ENCODE measurements at regions not wholly inside any gene's neighbourhood (a gene's known extent, or its start where the extent isn't known, plus 50 kb on each side); places are given as distances from the start of the nearest gene placed in this dataset.
"Not testable (repeated sequence)": the region's sequence is repeated elsewhere in the genome, so short reads cannot be mapped to it uniquely, and the experiment has no call there.

DNA sequence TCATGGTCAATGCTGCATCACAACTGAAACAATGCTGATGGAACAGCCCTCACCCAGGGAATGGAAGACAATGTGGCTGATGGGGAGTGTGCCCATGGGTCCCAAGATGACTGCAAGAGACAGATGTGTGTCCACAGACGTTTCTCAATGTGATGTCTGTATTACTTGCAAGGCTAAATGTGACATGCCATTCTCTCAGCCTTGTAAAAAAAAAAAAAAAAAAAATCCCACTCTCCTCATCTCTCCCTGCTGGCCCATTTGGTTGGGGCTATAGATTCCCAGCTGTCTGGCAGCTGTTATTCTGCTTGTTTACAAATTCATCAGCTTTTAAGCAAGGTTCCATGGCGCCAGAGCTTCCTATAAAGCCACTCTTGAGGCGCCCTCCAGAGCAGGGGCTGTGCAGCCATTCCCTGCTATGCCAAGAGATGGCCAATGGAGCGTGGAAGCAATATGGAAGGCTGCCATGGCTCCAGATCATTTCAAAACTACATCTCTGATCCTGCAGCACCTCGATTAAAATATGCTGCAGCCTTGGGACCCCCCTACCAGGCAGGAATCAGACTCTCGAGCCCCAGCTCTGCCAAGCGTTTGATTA lies 294.8 kb downstream of the FOXO1 start:
- Mint-ChIP-seq H3K27me3 (ENCODE audit: insufficient read depth, unreplicated experiment) (no peaks in the 10 kb centered on the region), H3K9me3 (ENCODE audit: unreplicated experiment) (no peaks in the 10 kb centered on the region), H3K4me1 (ENCODE audit: low read depth, unreplicated experiment) (no peaks in the 10 kb centered on the region), H3K27ac (ENCODE audit: unreplicated experiment) (no peak overlapping the region), H3K4me3 (ENCODE audit: unreplicated experiment) (no peak overlapping the region), H3K36me3 (ENCODE audit: insufficient read depth, unreplicated experiment) (no peaks in the 10 kb centered on the region)
- Histone ChIP-seq H3K36me3 (ENCODE audit: control insufficient read depth, insufficient read depth, low read length) (no peaks in the 10 kb centered on the region), H3K27me3 (replicated peaks; ENCODE audit: control insufficient read depth, insufficient read depth, low read length) (no peaks in the 10 kb centered on the region), H3K4me3 (ENCODE audit: low read depth, low read length) (no peak overlapping the region), H3K9me3 (no peaks in the 10 kb centered on the region), H3K4me1 (0 out of 2 replicates have a peak, but pooled peaks cover 4% of the 10 kb centered on the region)
- CTCF ChIA-PET = no interaction called here
- TF ChIP-seq, protein P1, sequence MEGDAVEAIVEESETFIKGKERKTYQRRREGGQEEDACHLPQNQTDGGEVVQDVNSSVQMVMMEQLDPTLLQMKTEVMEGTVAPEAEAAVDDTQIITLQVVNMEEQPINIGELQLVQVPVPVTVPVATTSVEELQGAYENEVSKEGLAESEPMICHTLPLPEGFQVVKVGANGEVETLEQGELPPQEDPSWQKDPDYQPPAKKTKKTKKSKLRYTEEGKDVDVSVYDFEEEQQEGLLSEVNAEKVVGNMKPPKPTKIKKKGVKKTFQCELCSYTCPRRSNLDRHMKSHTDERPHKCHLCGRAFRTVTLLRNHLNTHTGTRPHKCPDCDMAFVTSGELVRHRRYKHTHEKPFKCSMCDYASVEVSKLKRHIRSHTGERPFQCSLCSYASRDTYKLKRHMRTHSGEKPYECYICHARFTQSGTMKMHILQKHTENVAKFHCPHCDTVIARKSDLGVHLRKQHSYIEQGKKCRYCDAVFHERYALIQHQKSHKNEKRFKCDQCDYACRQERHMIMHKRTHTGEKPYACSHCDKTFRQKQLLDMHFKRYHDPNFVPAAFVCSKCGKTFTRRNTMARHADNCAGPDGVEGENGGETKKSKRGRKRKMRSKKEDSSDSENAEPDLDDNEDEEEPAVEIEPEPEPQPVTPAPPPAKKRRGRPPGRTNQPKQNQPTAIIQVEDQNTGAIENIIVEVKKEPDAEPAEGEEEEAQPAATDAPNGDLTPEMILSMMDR (IDR thresholded peaks at IDR 0.05; ENCODE audit: insufficient read depth in 1 of 2, low read depth in 1 of 2, low read length in 1 of 2, severe bottlenecking in 1 of 2, unreplicated experiment in 1 of 2) = no peak
- POLR2A ChIA-PET = no interaction called here
- intact Hi-C loops (cut with micrococcal nuclease; ENCODE audit: unreplicated experiment) = no loop called here
- no TSS peak for BruUV-seq (replicated peaks)
- DNase-seq = no peak

DNA sequence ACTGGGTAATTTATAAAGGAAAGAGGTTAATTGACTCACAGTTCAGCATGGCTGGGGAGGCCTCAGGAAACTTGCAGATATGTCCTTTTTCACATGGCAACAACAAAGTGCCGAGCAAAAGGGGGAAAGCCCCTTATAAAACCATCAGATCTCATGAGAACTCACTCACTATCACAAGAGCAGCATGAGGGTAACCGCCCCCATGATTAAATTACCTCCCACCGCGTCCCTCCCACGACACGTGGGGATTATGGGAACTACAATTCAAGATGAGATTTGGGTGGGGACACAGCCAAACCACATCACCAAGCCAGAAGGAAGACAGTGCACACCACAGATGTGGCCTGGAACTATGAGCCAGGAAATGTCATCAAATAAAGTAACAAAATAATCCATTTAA lies 292.8 kb downstream of the FOXO1 start:
- DNase-seq; H3K27ac Mint-ChIP-seq (ENCODE audit: unreplicated experiment); POLR2A ChIA-PET; H3K36me3 ChIP-seq (ENCODE audit: control insufficient read depth, insufficient read depth, low read length); BruUV-seq (replicated peaks); CTCF ChIA-PET; H3K27me3 ChIP-seq (replicated peaks; ENCODE audit: control insufficient read depth, insufficient read depth, low read length); intact Hi-C loops (cut with micrococcal nuclease; ENCODE audit: unreplicated experiment); H3K36me3 Mint-ChIP-seq (ENCODE audit: insufficient read depth, unreplicated experiment); H3K9me3 Mint-ChIP-seq (ENCODE audit: unreplicated experiment); H3K27me3 Mint-ChIP-seq (ENCODE audit: insufficient read depth, unreplicated experiment); H3K4me3 ChIP-seq (ENCODE audit: low read depth, low read length); H3K4me1 Mint-ChIP-seq (ENCODE audit: low read depth, unreplicated experiment); H3K9me3 ChIP-seq; H3K4me3 Mint-ChIP-seq (ENCODE audit: unreplicated experiment); H3K4me1 ChIP-seq: not testable (repeated sequence)

DNA sequence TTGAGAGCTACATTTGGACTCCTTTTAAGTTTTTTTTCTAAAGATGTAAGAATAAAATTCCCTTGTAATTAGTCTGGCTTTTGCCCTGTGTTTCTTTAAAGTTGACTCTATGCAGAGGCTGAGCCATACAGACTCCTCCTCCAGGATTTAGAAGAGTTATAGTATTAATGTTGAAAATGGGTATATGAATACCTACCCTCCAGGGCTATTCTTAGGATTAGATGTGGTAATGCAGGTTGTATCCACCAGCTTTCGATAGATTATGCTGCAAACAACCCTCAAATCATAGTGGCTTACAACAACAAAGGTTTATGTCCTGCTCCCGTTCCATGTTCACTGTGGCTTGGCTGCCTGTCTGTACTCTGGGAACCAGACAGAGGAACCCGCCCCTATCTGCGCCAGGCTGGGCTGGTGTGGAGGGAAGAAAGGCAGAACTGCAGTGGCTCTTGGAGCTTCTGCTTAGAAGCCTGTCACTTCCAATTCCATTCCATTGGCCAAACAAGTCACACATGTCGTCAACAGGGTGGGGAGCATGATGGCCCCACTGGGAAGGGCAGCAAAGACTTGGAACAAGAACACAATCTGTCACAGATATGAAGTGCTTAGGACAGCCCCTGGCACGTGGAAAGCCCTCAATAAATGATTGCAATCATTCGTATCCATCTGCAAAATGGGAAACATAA lies 290.8 kb downstream of the FOXO1 start:
- Mint-ChIP-seq H3K9me3 (ENCODE audit: unreplicated experiment) (peaks cover 10% of the 10 kb centered on the region), H3K27ac (ENCODE audit: unreplicated experiment) (no peak overlapping the region), H3K27me3 (ENCODE audit: insufficient read depth, unreplicated experiment) (no peaks in the 10 kb centered on the region), H3K4me3 (ENCODE audit: unreplicated experiment) (no peak overlapping the region), H3K36me3 (ENCODE audit: insufficient read depth, unreplicated experiment) (no peaks in the 10 kb centered on the region), H3K4me1 (ENCODE audit: low read depth, unreplicated experiment) (no peaks in the 10 kb centered on the region)
- H3K4me3 ChIP-seq (ENCODE audit: low read depth, low read length) = no peak overlapping the region
- BruUV-seq (replicated peaks) = no TSS peak
- no peaks in the 10 kb centered on the region for H3K9me3 ChIP-seq
- intact Hi-C loops (cut with micrococcal nuclease; ENCODE audit: unreplicated experiment) = no loop called here
- POLR2A ChIA-PET = no interaction called here
- TF ChIP-seq, protein P1 (IDR thresholded peaks at IDR 0.05; ENCODE audit: insufficient read depth in 1 of 2, low read depth in 1 of 2, low read length in 1 of 2, severe bottlenecking in 1 of 2, unreplicated experiment in 1 of 2) = no peak
- CTCF ChIA-PET = no interaction called here
- no peaks in the 10 kb centered on the region for H3K4me1 ChIP-seq
- no peaks in the 10 kb centered on the region for H3K36me3 ChIP-seq (ENCODE audit: control insufficient read depth, insufficient read depth, low read length)
- DNase-seq = no peak
- H3K27me3 ChIP-seq (replicated peaks; ENCODE audit: control insufficient read depth, insufficient read depth, low read length) = no peaks in the 10 kb centered on the region

Data from Caco-2 (cell line).